GM19467 (cell line): ENCODE measurements at regions not wholly inside any gene's neighbourhood (a gene's known extent, or its start where the extent isn't known, plus 50 kb on each side); places are given as distances from the start of the nearest gene placed in this dataset.
"Not testable (repeated sequence)": the region's sequence is repeated elsewhere in the genome, so short reads cannot be mapped to it uniquely, and the experiment has no call there.

Experiments used
- ATAC-seq: cut with Tn5 transposase; IDR thresholded peaks from one replicate; pipeline ENCODE4 v1.9.1; 2021; ENCODE audit warnings: mild to moderate bottlenecking, moderate library complexity; ENCODE audit not compliant: unreplicated experiment

- no peak for ATAC-seq
Observed at GRCh38 chr3:152621006-152621868, 213.7 kb upstream of the P2RY1 start.

DNA sequence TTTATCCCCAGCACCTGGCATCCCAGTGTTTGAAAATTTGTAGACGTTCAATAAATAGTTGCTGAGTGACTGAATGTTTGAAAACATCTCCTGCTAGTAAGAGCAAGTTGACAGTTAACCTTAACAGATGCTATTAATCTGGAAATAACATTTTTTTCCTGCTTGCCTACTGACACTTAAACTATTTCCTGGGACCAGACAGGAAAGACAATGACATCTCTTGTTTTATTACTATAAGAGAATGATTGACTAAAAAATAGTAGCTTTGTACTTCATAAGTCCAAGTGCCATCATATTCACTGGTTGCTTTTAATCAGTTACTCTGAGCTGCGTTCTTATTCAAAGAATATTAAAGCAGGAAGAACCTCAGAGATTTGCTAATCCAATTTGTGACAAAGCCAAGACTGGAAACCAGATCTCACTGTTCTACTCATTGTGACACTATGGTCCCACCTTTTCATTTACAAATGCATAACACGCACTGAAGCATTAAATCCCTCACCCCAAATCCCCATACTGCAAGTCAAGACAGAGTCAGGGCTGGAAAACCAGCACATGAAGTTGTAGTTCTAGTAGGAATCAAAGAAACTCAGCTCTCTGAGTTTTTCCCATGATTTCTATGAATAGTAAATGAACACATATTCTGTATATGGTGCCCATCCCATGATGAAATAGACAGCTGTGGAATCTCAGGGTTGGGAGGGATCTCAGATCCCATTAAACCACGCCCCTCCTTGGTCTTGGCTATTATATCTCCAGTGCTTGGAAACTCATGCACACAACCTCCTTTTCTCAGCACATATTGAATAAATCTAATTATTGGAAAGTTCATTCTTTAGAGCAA, 212.7 kb upstream of the P2RY1 start:
- ATAC-seq: no peak

DNA sequence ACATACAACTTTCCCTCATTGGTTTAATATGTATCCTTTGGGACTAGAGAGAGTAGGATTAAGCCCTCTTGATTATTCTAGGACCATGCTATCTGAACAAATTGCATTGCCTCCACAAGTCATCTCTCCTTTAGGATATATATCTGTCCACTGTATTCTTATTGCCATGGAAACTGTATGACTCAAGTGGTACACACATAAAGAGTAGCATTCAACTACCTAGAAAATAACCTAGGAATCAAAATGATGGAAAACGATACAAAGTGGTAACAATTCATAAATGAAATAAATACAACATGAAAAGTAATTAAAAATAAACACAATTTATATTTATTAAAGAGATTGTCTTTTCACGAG, 212.1 kb upstream of the P2RY1 start:
- no peak for ATAC-seq

GRCh38 chr3:152623286-152623911, 211.5 kb upstream of the P2RY1 start:
- no peak for ATAC-seq

- no peak for ATAC-seq
Observed at GRCh38 chr3:152626226-152626625, 208.7 kb upstream of the P2RY1 start.

DNA sequence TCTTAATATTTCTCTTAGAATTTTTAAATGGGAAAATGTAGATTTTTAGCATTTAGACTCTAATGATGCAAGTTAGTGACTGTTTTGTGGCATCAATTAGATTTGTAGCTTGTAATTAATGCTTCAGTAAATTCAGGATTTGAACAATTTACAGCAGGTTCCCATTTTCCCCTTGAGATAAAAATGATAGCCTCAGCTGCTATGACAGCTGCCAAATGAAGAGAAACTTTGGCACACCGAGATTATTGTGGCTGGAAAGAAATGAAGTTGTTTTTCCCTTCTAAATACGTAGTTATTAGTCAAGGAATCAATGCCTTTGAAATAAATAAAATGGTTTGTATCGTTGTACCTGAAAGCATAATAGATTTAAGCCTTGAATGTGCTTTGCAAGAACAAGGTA, 206.4 kb upstream of the P2RY1 start:
- no peak for ATAC-seq

DNA sequence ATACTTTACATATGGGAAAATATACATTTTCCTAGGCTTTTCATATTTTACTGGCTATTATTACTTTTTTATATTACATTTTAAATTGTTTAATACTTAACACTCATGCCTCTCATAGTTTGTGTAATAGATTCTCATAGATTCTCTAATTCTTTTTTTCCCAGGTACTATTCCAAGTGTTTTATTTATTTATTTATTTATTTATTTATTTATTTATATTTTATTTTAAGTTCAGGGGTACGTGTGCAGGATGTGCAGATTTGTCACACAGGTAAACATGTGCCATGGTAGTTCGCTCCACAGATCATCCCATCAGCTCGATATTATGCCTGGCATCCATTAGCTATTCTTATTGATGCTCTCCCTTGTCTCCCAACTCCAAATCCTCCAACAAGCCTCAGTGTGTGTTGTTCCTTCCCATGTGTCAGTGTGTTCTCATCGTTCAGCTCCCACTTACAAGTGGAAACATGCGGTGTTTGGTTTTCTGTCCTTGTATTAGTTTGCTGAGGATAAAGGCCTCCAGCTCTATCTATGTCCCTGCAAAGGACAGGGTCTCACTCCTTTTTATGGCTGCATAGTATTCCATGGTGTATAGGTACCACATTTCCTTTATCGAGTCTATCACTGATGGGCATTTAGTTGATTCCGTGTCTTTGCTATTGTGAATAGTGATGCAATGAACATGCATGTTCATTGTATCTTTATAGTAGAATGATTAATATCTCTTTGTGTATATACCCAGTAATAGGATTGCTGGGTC, 205.4 kb upstream of the P2RY1 start:
- no peak for ATAC-seq

DNA sequence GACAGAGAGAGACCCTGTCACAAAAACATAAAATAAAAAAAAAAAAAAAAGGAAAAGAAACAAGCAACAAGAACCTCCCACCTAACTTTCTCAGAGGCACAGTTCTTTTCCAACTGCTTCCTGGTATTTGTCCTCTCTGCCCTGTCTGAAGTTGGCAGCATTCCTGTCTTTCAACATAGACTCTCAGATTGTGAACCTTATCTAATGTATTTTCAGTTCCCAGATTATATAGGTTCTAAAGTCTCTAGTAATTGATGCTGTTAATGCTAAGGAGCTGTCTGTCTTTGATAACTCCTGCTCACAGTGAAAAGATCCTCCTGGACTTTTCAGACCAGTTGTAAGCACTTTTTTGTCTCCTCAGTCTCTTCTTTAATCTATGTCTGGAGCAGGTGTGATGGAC, 199.5 kb upstream of the P2RY1 start:
- ATAC-seq: no peak

DNA sequence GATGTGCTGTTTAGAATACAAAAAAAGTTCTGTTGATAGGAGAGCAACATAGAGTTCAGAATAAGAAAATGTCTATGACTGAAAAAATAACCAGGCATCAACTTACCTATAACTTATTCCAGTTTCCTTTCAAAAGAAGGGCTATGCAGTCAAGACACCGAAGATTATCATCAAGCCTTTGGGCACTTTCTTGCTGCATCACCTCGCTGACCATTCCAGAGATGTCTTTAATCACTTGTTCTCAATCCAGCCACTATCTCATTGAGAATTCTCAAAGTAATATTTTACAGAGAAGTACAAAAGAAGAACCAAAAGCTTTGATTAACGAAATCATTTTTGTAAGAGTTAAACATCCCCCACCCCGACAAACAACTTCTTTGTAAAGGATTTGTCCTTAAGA, 198.3 kb upstream of the P2RY1 start:
- ATAC-seq: no peak

- ATAC-seq: no peak
Observed at GRCh38 chr3:152638214-152638613, 196.7 kb upstream of the P2RY1 start.

GRCh38 chr3:152638707-152639450, 196.1 kb upstream of the P2RY1 start:
- ATAC-seq: no peak

GRCh38 chr3:152641198-152641597, 193.7 kb upstream of the P2RY1 start:
- no peak for ATAC-seq

DNA sequence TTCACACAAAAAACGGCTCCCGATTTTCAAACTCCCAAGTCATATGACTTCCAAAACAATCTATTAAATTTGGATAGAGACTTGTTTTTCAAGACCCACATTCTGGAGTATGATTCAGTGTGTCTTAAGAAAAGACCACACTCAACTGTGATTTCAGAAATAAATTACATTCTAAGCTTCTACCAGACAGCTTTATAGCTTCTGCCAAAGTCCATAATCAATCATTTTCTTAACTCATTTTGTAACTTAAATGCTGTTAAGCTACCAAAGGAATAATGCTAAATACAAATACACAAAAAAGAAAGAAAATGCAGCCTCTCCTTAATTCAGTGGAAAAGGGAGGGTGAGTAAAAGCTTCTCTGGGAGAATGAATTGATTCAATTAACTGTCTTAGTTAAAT, 192.3 kb upstream of the P2RY1 start:
- ATAC-seq: no peak

- ATAC-seq: no peak
Observed at GRCh38 chr3:152644478-152644877, 190.5 kb upstream of the P2RY1 start.

DNA sequence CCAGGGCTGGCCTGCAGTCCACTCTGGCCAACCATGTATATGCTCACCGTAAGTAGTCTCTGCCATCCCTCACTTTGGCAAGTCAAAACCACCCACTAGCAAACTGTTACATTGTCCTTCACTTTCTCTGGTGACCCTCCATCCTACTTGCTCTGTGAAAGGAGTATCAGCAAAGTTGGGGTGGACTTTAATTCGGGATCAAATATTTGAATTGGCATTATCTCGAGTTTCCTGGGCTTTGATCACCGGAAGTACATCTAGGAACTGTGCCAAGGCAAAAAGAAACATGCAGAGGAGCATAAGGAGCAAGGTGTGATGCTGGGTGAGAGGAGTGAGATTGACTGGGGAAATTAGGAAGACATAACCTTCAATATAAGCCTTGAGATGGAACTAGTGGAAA, 188.9 kb upstream of the P2RY1 start:
- no peak for ATAC-seq

GRCh38 chr3:152650177-152650576, 184.8 kb upstream of the P2RY1 start:
- ATAC-seq: no peak

- ATAC-seq: not testable (repeated sequence)
Observed at GRCh38 chr3:152650923-152651322, 184.0 kb upstream of the P2RY1 start.

DNA sequence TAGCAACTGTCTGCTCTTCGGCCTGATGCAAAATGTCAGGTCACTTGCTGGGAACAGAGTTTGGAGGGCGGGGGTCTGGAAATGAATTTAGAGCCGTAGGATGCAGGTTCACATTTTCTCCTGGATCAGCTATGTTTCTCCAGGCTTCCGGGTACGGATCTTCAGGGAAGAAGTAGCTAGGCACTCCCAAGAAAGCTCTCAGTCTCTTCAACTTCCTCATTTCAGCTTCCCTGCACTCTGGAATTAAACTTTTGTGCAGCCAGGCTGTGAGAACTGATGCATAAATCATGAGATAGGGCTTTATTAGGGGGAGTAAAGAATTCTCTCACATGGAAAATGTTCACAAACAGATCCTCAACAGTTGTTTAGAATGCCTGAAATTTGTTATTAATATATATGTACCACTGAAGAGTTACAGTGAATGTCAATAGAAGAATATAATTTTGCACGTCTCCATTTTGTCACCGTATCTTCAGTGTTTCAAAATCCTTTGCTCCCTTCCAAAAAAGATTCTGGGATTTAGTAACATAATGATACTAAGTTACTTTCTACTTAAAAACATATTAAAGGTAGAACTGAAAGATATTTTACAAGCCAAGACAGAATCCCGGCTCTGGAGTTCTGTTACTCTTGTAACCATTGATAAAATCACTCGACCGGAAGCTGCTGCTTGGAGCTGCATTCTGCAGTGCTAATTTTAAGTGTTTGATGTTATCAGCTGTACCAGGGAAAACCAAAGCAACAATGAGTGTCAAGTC, 178.5 kb upstream of the P2RY1 start:
- no peak for ATAC-seq

GRCh38 chr3:152656972-152657355, 178.0 kb upstream of the P2RY1 start:
- no peak for ATAC-seq
